Fibroblast of lung (primary cell): ENCODE measurements at regions not wholly inside any gene's neighbourhood (a gene's known extent, or its start where the extent isn't known, plus 50 kb on each side); places are given as distances from the start of the nearest gene placed in this dataset.

Experiments
- DNase-seq, 2 donors: peaks; one replicate each; pipeline versions ENCODE4 v3.0.0 to v3.0.0-alpha.2; 2010; ENCODE audit warnings: low read depth in 2 of 2
- H2AFZ ChIP-seq: 2 replicates; pipeline ENCODE4 v1.5.1; 2012; ENCODE audit warnings: low read length, control low read depth, inconsistent platforms
- H3K27ac ChIP-seq: 2 replicates; pipeline ENCODE4 v1.5.1; 2011; ENCODE audit warnings: low read length, control low read depth; ENCODE audit not compliant: insufficient read depth
- H3K27me3 ChIP-seq: 2 replicates; pipeline ENCODE4 v1.5.1; 2011; ENCODE audit warnings: mild to moderate bottlenecking, low read length; ENCODE audit not compliant: control insufficient read depth, insufficient read depth
- H3K36me3 ChIP-seq: 2 replicates; pipeline ENCODE4 v1.5.1; 2011; ENCODE audit warnings: low read length; ENCODE audit not compliant: control insufficient read depth, insufficient read depth
- H3K4me1 ChIP-seq: 2 replicates; pipeline ENCODE4 v1.5.1; 2011; ENCODE audit warnings: low read length; ENCODE audit not compliant: control insufficient read depth, insufficient read depth; ENCODE audit errors: extremely low read depth
- H3K4me2 ChIP-seq: 2 replicates; pipeline ENCODE4 v1.5.1; 2011; ENCODE audit warnings: low read length, control low read depth; ENCODE audit not compliant: insufficient read depth; ENCODE audit errors: extremely low read depth
- H3K4me3 ChIP-seq, 4 experiments: fragments of 200-600 bp in 1 of 4; sonication (generic) in 1 of 4; replicated peaks in 1 of 4; 2 replicates each; pipeline ENCODE4 v1.5.1; 2011 to 2016; ENCODE audit warnings: low read length in 4 of 4, low read depth in 3 of 4, mild to moderate bottlenecking in 3 of 4, control low read depth in 2 of 4, inconsistent platforms in 1 of 4, mixed read lengths in 1 of 4; ENCODE audit not compliant: insufficient read depth in 1 of 4; ENCODE audit errors: control extremely low read depth in 1 of 4
- H3K79me2 ChIP-seq: 2 replicates; pipeline ENCODE4 v1.5.1; 2012; ENCODE audit warnings: mild to moderate bottlenecking, low read length, inconsistent platforms; ENCODE audit not compliant: control insufficient read depth, insufficient read depth
- H3K9ac ChIP-seq: 2 replicates; pipeline ENCODE4 v1.5.1; 2011; ENCODE audit warnings: mild to moderate bottlenecking, low read length, control low read depth; ENCODE audit not compliant: insufficient read depth
- H3K9me3 ChIP-seq: 2 replicates; pipeline ENCODE4 v1.5.1; 2012; ENCODE audit warnings: low read depth, low read length; ENCODE audit not compliant: control insufficient read depth, insufficient read depth
- H4K20me1 ChIP-seq: 2 replicates; pipeline ENCODE4 v1.5.1; 2011; ENCODE audit warnings: low read length; ENCODE audit not compliant: control insufficient read depth, insufficient read depth; ENCODE audit errors: extremely low read depth
- EZH2 ChIP-seq: IDR thresholded peaks from 2 replicates; pipeline ENCODE4 v1.5.1; 2012; ENCODE audit warnings: low read length, control low read depth, mild to moderate bottlenecking; ENCODE audit errors: missing control alignments
- TF ChIP-seq, protein P1 (sequence below), 2 donors: IDR thresholded peaks in 1 of 2; conservative IDR thresholded peaks in 1 of 2; 1 replicate in 1 of 2; 2 replicates in 1 of 2; pipeline ENCODE4 v1.5.1; 2011 to 2012; ENCODE audit warnings: low read length in 2 of 2, control low read depth in 1 of 2, inconsistent platforms in 1 of 2, low read depth in 1 of 2, mild to moderate bottlenecking in 1 of 2

DNA sequence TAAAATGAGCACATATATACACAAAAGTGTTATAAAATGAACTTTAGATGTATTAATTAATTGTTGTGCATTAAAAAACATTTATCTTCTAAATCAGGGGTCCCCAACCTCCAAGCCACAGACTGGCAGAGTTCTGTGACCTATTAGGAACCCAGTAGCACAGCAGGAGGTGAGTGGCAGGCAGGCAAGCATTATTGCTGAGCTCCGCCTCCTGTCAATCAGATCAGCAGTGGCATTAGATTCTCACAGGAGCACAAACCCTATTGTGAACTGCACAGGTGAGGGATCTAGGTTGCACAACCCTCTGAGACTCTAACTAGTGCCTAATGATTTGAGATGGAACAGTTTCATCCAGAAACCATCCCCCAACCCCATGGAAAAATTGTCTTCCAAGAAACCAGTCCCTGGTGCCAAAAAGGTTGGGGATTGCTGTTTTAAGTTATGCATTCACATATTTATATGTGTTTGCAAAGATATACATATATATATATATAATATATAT lies 583.7 kb downstream of the KCNJ2 start:
- H3K9ac ChIP-seq: no peak overlapping the region
- no peaks in the 10 kb centered on the region for H3K36me3 ChIP-seq
- H3K27ac ChIP-seq: no peak overlapping the region
- no peaks in the 10 kb centered on the region for H4K20me1 ChIP-seq
- H2AFZ ChIP-seq: no peak overlapping the region
- H3K4me2 ChIP-seq: no peak overlapping the region
- no peak overlapping the region for H3K4me3 ChIP-seq
- no peak for TF ChIP-seq EZH2
- TF ChIP-seq, protein P1, sequence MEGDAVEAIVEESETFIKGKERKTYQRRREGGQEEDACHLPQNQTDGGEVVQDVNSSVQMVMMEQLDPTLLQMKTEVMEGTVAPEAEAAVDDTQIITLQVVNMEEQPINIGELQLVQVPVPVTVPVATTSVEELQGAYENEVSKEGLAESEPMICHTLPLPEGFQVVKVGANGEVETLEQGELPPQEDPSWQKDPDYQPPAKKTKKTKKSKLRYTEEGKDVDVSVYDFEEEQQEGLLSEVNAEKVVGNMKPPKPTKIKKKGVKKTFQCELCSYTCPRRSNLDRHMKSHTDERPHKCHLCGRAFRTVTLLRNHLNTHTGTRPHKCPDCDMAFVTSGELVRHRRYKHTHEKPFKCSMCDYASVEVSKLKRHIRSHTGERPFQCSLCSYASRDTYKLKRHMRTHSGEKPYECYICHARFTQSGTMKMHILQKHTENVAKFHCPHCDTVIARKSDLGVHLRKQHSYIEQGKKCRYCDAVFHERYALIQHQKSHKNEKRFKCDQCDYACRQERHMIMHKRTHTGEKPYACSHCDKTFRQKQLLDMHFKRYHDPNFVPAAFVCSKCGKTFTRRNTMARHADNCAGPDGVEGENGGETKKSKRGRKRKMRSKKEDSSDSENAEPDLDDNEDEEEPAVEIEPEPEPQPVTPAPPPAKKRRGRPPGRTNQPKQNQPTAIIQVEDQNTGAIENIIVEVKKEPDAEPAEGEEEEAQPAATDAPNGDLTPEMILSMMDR (conservative IDR thresholded peaks at IDR 0.05 in 1 of 2, IDR thresholded peaks at IDR 0.05 in 1 of 2; ENCODE audit: low read depth in 1 of 2, low read length in 2 of 2): no peak
- no peak for DNase-seq
- no peaks in the 10 kb centered on the region for H3K4me1 ChIP-seq
- no peaks in the 10 kb centered on the region for H3K79me2 ChIP-seq
- H3K27me3 ChIP-seq: no peaks in the 10 kb centered on the region
- no peaks in the 10 kb centered on the region for H3K9me3 ChIP-seq

DNA sequence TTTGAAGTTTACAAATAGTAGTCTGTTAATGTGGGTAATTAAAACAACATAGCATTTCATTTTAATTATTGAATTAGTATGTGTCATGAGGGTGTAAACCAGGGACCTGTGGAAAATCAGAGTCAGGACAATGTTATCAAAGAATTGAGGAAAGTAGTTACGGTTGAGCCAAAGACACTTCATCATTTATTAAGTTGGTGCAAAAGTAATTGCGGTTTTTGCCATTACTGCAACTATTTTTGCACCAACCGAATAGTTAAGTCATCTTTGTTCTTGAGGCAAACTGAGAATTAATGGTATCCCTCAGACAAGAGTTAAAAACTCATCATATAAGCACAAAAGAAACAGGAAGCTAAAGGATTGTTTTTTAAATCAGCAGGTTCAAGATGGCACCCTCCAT lies 593.7 kb downstream of the KCNJ2 start:
- no peaks in the 10 kb centered on the region for H4K20me1 ChIP-seq
- no peak for TF ChIP-seq EZH2
- TF ChIP-seq, protein P1 (conservative IDR thresholded peaks at IDR 0.05 in 1 of 2, IDR thresholded peaks at IDR 0.05 in 1 of 2; ENCODE audit: low read depth in 1 of 2, low read length in 2 of 2): no peak
- no peak overlapping the region for H3K9ac ChIP-seq
- no peak overlapping the region for H3K4me3 ChIP-seq
- H3K79me2 ChIP-seq: no peaks in the 10 kb centered on the region
- no peak for DNase-seq
- no peak overlapping the region for H3K27ac ChIP-seq
- H3K4me2 ChIP-seq: no peak overlapping the region
- H3K4me1 ChIP-seq: no peaks in the 10 kb centered on the region
- H3K9me3 ChIP-seq: no peaks in the 10 kb centered on the region
- H2AFZ ChIP-seq: no peak overlapping the region
- no peaks in the 10 kb centered on the region for H3K27me3 ChIP-seq
- H3K36me3 ChIP-seq: no peaks in the 10 kb centered on the region

DNA sequence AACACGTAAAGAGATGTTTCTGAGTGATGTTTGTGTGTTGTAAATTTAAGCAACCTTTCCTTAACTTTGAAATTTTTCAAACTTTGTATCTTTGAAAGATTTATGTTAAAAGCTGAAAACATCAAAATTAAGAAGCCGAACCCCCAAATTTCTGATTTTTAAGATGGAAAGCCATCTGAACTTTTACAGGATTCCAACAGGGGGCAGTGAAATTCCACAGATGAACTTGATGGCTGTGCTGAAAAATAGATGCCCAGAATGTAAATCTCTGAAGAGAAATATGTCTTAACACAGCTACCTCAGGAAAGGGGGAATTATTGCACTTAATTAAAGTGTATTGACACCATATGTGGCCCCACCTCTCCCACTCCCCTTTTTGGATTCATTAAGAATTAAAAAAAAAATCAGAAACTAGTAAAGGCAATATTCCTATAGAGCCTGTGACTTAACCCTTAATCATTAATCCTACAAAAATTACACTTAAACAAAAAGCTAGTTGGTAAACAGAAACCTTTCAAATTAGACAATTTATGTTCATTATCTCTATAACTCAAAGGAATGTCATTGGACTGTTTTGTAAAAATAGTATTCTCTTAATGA lies 597.9 kb downstream of the KCNJ2 start:
- Histone ChIP-seq H3K27me3 (no peaks in the 10 kb centered on the region), H2AFZ (no peak overlapping the region), H3K4me1 (no peaks in the 10 kb centered on the region), H3K36me3 (no peaks in the 10 kb centered on the region), H3K4me2 (no peak overlapping the region), H3K27ac (no peak overlapping the region), H4K20me1 (no peaks in the 10 kb centered on the region), H3K4me3 (no peak overlapping the region), H3K9me3 (no peaks in the 10 kb centered on the region), H3K9ac (no peak overlapping the region), H3K79me2 (no peaks in the 10 kb centered on the region)
- DNase-seq: peak; percentile 33 to 73
- TF ChIP-seq EZH2: no peak
- TF ChIP-seq, protein P1 (conservative IDR thresholded peaks at IDR 0.05 in 1 of 2, IDR thresholded peaks at IDR 0.05 in 1 of 2; ENCODE audit: low read depth in 1 of 2, low read length in 2 of 2): peak; percentile 69 to 73
